ENCODE measurements at regions not wholly inside any gene's neighbourhood (a gene's known extent, or its start where the extent isn't known, plus 50 kb on each side); places are given as distances from the start of the nearest gene placed in this dataset.

- no peaks in the 10 kb centered on the region for H3K36me3 ChIP-seq
- ATAC-seq: no peak
- no peak overlapping the region for H3K27ac ChIP-seq
- 63 to 70% methylated on average over 2 of the region's 2 CpGs for WGBS, 2 donors
- H3K4me1 ChIP-seq: no peaks in the 10 kb centered on the region
- TF ChIP-seq CTCF (IDR thresholded peaks at IDR 0.05): no peak
- no peak overlapping the region for H3K4me3 ChIP-seq
- peaks cover 0 to 42% (median 8%) of the 10 kb centered on the region in 7 donors for H3K27me3 ChIP-seq
- intact Hi-C loops (cut with DNase I): no loop called here
- no peaks in the 10 kb centered on the region for H3K9me3 ChIP-seq
- no peak for DNase-seq
These were observed 259.9 kb downstream of the FOXA2 start for GRCh38 chr20:22324505-22324904.

GRCh38 chr20:22322513-22322912 lies 261.9 kb downstream of the FOXA2 start:
- peaks cover 0 to 38% (median 18%) of the 10 kb centered on the region in 7 donors for H3K27me3 ChIP-seq

GRCh38 chr20:22321191-22321590 lies 263.2 kb downstream of the FOXA2 start:
- ATAC-seq: no peak

More at GRCh38 chr20:22322513-22322912, 261.9 kb downstream of the FOXA2 start:
- no peak overlapping the region for H3K4me3 ChIP-seq
- no peak overlapping the region for H3K27ac ChIP-seq
- peaks cover 0 to 2% (median 0%) of the 10 kb centered on the region in 11 donors for H3K9me3 ChIP-seq
- intact Hi-C loops (cut with DNase I): no loop called here
- DNase-seq (no peak), ATAC-seq (no peak)
- 36 to 46% methylated on average over 2 of the region's 2 CpGs for WGBS, 2 donors
- no peak for TF ChIP-seq CTCF (IDR thresholded peaks at IDR 0.05)
- no peaks in the 10 kb centered on the region for H3K4me1 ChIP-seq
- H3K36me3 ChIP-seq: no peaks in the 10 kb centered on the region

GRCh38 chr20:22320245-22320915 lies 264.0 kb downstream of the FOXA2 start:
- Histone ChIP-seq H3K4me3 (no peak overlapping the region), H3K36me3 (no peaks in the 10 kb centered on the region), H3K27ac (no peak overlapping the region), H3K27me3 (peaks cover 0 to 40% (median 25%) of the 10 kb centered on the region in 7 donors), H3K9me3 (peaks cover 0 to 2% (median 0%) of the 10 kb centered on the region in 11 donors), H3K4me1 (no peaks in the 10 kb centered on the region)
- WGBS, 2 donors: 89 to 93% methylated on average over 3 of the region's 3 CpGs
- DNase-seq: no peak
- intact Hi-C loops (cut with DNase I): no loop called here
- TF ChIP-seq CTCF (IDR thresholded peaks at IDR 0.05): no peak
- no peak for ATAC-seq

More at GRCh38 chr20:22321191-22321590, 263.2 kb downstream of the FOXA2 start:
- Histone ChIP-seq H3K9me3 (peaks cover 0 to 2% (median 0%) of the 10 kb centered on the region in 11 donors), H3K27me3 (peaks cover 0 to 45% (median 22%) of the 10 kb centered on the region in 7 donors), H3K27ac (no peak overlapping the region), H3K4me1 (no peaks in the 10 kb centered on the region), H3K36me3 (no peaks in the 10 kb centered on the region), H3K4me3 (no peak overlapping the region)
- 59 to 73% methylated on average over 1 of the region's 1 CpG for WGBS, 2 donors
- no peak for TF ChIP-seq CTCF (IDR thresholded peaks at IDR 0.05)
- intact Hi-C loops (cut with DNase I): no loop called here
- no peak for DNase-seq
